ENCODE measurements at regions not wholly inside any gene's neighbourhood (a gene's known extent, or its start where the extent isn't known, plus 50 kb on each side); places are given as distances from the start of the nearest gene placed in this dataset.

DNA sequence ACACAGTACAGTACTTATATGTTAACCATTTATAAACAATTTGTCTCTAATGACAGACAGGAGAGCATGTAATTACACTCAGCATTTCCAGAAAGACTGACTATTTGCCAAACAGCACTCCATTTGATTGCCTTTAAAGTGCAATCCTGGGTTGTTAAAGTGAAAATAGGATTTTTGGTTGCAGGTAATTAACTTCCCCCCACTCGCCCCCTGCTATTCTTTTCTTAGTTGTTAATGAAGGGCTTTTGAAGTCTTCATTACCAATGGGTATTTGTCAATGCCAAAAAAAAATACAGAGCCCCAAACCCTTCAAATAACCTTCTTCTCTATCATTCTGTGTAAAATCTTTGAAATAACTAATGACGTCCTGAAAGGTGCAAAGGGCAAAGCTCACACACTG lies 825.6 kb downstream of the STPG2 start:
- Histone ChIP-seq H3K4ac (ENCODE audit: low read depth, low read length) (no peak overlapping the region), H3K9me1 (ENCODE audit: insufficient read depth, low read length) (no peaks in the 10 kb centered on the region), H2AK5ac (ENCODE audit: low read depth, low read length) (no peak overlapping the region), H4K8ac (ENCODE audit: low read depth in 2 of 2, low read length in 2 of 2) (no peak overlapping the region), H2AK9ac (replicated peaks; ENCODE audit: low read depth, low read length, poor library complexity) (no peak overlapping the region), H4K5ac (ENCODE audit: low read depth, low read length) (no peak overlapping the region), H3K14ac (replicated peaks; ENCODE audit: low read depth, low read length) (no peak overlapping the region), H3K9me3 (ENCODE audit: control insufficient read depth, insufficient read depth, low read length) (peaks cover 2% of the 10 kb centered on the region; the same call in 1 of the 2 replicates), H2BK5ac (ENCODE audit: low read depth, low read length, poor library complexity, severe bottlenecking) (no peak overlapping the region), H3K36me3 (ENCODE audit: control insufficient read depth, insufficient read depth, low read length) (no peaks in the 10 kb centered on the region), H2BK15ac (ENCODE audit: low read depth, low read length) (no peak overlapping the region), H3K9ac (ENCODE audit: low read depth, low read length) (no peak overlapping the region), H3K4me3 (ENCODE audit: insufficient read depth, low read depth, low read length) (no peak overlapping the region), H2AFZ (replicated peaks; ENCODE audit: low read length, poor library complexity) (no peak overlapping the region), H2BK120ac (ENCODE audit: low read depth, low read length) (no peak overlapping the region), H3K27me3 (ENCODE audit: control insufficient read depth, insufficient read depth, low read length) (no peaks in the 10 kb centered on the region), H2BK20ac (ENCODE audit: low read depth, low read length) (no peak overlapping the region), H3K56ac (ENCODE audit: extremely low read depth, insufficient read depth, low read length) (no peak overlapping the region), H3K79me1 (ENCODE audit: low read depth in 1 of 2, low read length in 2 of 2) (no peaks in the 10 kb centered on the region), H4K20me1 (ENCODE audit: insufficient read depth, low read length) (no peaks in the 10 kb centered on the region), H3K27ac (ENCODE audit: insufficient read depth, low read length) (no peak overlapping the region), H4K91ac (ENCODE audit: insufficient read depth, low read depth, low read length) (no peak overlapping the region), H3K4me2 (ENCODE audit: low read depth, low read length) (no peak overlapping the region), H3K4me1 (ENCODE audit: control insufficient read depth, insufficient read depth, low read length) (no peaks in the 10 kb centered on the region), H3K18ac (ENCODE audit: low read depth, low read length) (no peak overlapping the region), H3K23ac (ENCODE audit: low read depth, low read length) (no peak overlapping the region)
- no peak for TF ChIP-seq MAZ (IDR thresholded peaks at IDR 0.05; ENCODE audit: borderline replicate concordance, low read depth, low read length)
- TF ChIP-seq BHLHE40 (IDR thresholded peaks at IDR 0.05; ENCODE audit: low read depth, low read length) = no peak
- no peak for TF ChIP-seq MXI1 (IDR thresholded peaks at IDR 0.05; ENCODE audit: borderline replicate concordance, low read depth, low read length)
- TF ChIP-seq POLR2A (IDR thresholded peaks at IDR 0.05; ENCODE audit: low read depth, low read length) = no peak
- TF ChIP-seq CEBPB (IDR thresholded peaks at IDR 0.05; ENCODE audit: low read depth, low read length) = no peak
- TF ChIP-seq SMC3 (IDR thresholded peaks at IDR 0.05; ENCODE audit: low read depth, low read length) = no peak
- no peak for TF ChIP-seq CHD1 (IDR thresholded peaks at IDR 0.05; ENCODE audit: low read depth, low read length)
- TF ChIP-seq USF2 (IDR thresholded peaks at IDR 0.05; ENCODE audit: low read depth, low read length) = no peak
- TF ChIP-seq, protein P1, sequence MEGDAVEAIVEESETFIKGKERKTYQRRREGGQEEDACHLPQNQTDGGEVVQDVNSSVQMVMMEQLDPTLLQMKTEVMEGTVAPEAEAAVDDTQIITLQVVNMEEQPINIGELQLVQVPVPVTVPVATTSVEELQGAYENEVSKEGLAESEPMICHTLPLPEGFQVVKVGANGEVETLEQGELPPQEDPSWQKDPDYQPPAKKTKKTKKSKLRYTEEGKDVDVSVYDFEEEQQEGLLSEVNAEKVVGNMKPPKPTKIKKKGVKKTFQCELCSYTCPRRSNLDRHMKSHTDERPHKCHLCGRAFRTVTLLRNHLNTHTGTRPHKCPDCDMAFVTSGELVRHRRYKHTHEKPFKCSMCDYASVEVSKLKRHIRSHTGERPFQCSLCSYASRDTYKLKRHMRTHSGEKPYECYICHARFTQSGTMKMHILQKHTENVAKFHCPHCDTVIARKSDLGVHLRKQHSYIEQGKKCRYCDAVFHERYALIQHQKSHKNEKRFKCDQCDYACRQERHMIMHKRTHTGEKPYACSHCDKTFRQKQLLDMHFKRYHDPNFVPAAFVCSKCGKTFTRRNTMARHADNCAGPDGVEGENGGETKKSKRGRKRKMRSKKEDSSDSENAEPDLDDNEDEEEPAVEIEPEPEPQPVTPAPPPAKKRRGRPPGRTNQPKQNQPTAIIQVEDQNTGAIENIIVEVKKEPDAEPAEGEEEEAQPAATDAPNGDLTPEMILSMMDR (conservative IDR thresholded peaks at IDR 0.05; ENCODE audit: low read depth, low read length) = no peak
- no peak for TF ChIP-seq ELK1 (IDR thresholded peaks at IDR 0.05; ENCODE audit: borderline replicate concordance, low read depth, low read length)
- no peak for TF ChIP-seq RAD21 (IDR thresholded peaks at IDR 0.05; ENCODE audit: low read length)
- TF ChIP-seq FOS (IDR thresholded peaks at IDR 0.05; ENCODE audit: low read depth, low read length) = no peak
- dilution Hi-C loops (cut with HindIII; ENCODE audit: low sequenced_read_pairs, unreplicated experiment) (no loop called here), in situ Hi-C loops (cut with MboI; ENCODE audit: low sequenced_read_pairs) (no loop called here), intact Hi-C loops (cut with micrococcal nuclease) (no loop called here)
- ATAC-seq (ENCODE audit: low read depth) (no peak), DNase-seq (no peak)
- POLR2A ChIA-PET (ENCODE audit: unreplicated experiment) = no interaction called here
- BruUV-seq (replicated peaks) = no TSS peak
- WGBS, 2 experiments (ENCODE audit: extremely low coverage in 2 of 2, insufficient read length in 1 of 2) = no CpG with 5 or more reads among the region's 2 CpGs
- CTCF ChIA-PET = no interaction called here
